T-helper 1 cell treated with Interleukin-12 subunit alpha and Interleukin-12 subunit beta and Interleukin-4 antibody, amounts not matched to agents 30 μg/mL and 1 μg/mL, for 36 hours (primary cell): ENCODE measurements at regions not wholly inside any gene's neighbourhood (a gene's known extent, or its start where the extent isn't known, plus 50 kb on each side); places are given as distances from the start of the nearest gene placed in this dataset.
"Not testable (repeated sequence)": the region's sequence is repeated elsewhere in the genome, so short reads cannot be mapped to it uniquely, and the experiment has no call there.

ENCODE experiments used
- H3K27ac Mint-ChIP-seq: one replicate; pipeline ENCODE4 v1.8.0; 2021; ENCODE audit warnings: mild to moderate bottlenecking, mixed read lengths
- H3K27me3 Mint-ChIP-seq: one replicate; pipeline ENCODE4 v1.8.0; 2021; ENCODE audit warnings: low read depth, mixed read lengths
- H3K36me3 Mint-ChIP-seq: one replicate; pipeline ENCODE4 v1.8.0; 2021; ENCODE audit warnings: low read depth, mixed read lengths
- H3K4me1 Mint-ChIP-seq: one replicate; pipeline ENCODE4 v1.8.0; 2021; ENCODE audit warnings: low read depth, mixed read lengths
- H3K4me3 Mint-ChIP-seq: one replicate; pipeline ENCODE4 v1.8.0; 2021; ENCODE audit warnings: mild to moderate bottlenecking, moderate library complexity, mixed read lengths
- H3K9me3 Mint-ChIP-seq: one replicate; pipeline ENCODE4 v1.8.0; 2021; ENCODE audit warnings: mixed read lengths

GRCh38 chr12:46523863-46524770 is 151.5 kb upstream of the SLC38A2 start:
- H3K9me3 Mint-ChIP-seq: peaks cover 23% of the 10 kb centered on the region
- H3K4me1 Mint-ChIP-seq: peaks cover 48% of the 10 kb centered on the region
- H3K4me3 Mint-ChIP-seq: peak overlapping the region; percentile 78
- no peaks in the 10 kb centered on the region for H3K27me3 Mint-ChIP-seq
- peak overlapping the region; percentile 97 for H3K27ac Mint-ChIP-seq
- H3K36me3 Mint-ChIP-seq: peaks cover 27% of the 10 kb centered on the region

- peak overlapping the region; percentile 97 for H3K27ac Mint-ChIP-seq
- peaks cover 53% of the 10 kb centered on the region for H3K4me1 Mint-ChIP-seq
- peaks cover 19% of the 10 kb centered on the region for H3K9me3 Mint-ChIP-seq
- peak overlapping the region; percentile 78 for H3K4me3 Mint-ChIP-seq
- peaks cover 24% of the 10 kb centered on the region for H3K36me3 Mint-ChIP-seq
- no peaks in the 10 kb centered on the region for H3K27me3 Mint-ChIP-seq
These were observed 150.9 kb upstream of the SLC38A2 start for GRCh38 chr12:46523446-46523845.

- Mint-ChIP-seq H3K4me3 (no peak overlapping the region), H3K27ac (peak overlapping the region; percentile 53), H3K9me3 (peaks cover 7% of the 10 kb centered on the region), H3K27me3 (no peaks in the 10 kb centered on the region), H3K4me1 (peaks cover 64% of the 10 kb centered on the region), H3K36me3 (peaks cover 18% of the 10 kb centered on the region)
These were observed 149.5 kb upstream of the SLC38A2 start for GRCh38 chr12:46522071-46522470.

GRCh38 chr12:46521145-46521544 is 148.6 kb upstream of the SLC38A2 start:
- Mint-ChIP-seq H3K9me3 (peaks cover 5% of the 10 kb centered on the region), H3K36me3 (peaks cover 18% of the 10 kb centered on the region), H3K4me3 (no peak overlapping the region), H3K27me3 (no peaks in the 10 kb centered on the region), H3K4me1 (peaks cover 65% of the 10 kb centered on the region), H3K27ac (peak overlapping the region; percentile 2)

GRCh38 chr12:46519407-46519806 is 146.8 kb upstream of the SLC38A2 start:
- Mint-ChIP-seq H3K27me3 (no peaks in the 10 kb centered on the region), H3K36me3 (peaks cover 23% of the 10 kb centered on the region), H3K9me3 (peaks cover 11% of the 10 kb centered on the region), H3K4me3 (peak overlapping the region; percentile 45), H3K27ac (peak overlapping the region; percentile 86), H3K4me1 (peaks cover 71% of the 10 kb centered on the region)

GRCh38 chr12:46518729-46519128 is 146.2 kb upstream of the SLC38A2 start:
- Mint-ChIP-seq H3K4me3 (no peak overlapping the region), H3K4me1 (peaks cover 71% of the 10 kb centered on the region), H3K27ac (peak overlapping the region; percentile 43), H3K27me3 (no peaks in the 10 kb centered on the region), H3K36me3 (peaks cover 24% of the 10 kb centered on the region), H3K9me3 (peaks cover 12% of the 10 kb centered on the region)

- H3K4me3 Mint-ChIP-seq: peak overlapping the region; percentile 77
- H3K4me1 Mint-ChIP-seq: peaks cover 70% of the 10 kb centered on the region
- no peaks in the 10 kb centered on the region for H3K27me3 Mint-ChIP-seq
- H3K9me3 Mint-ChIP-seq: peaks cover 18% of the 10 kb centered on the region
- peaks cover 29% of the 10 kb centered on the region for H3K36me3 Mint-ChIP-seq
- H3K27ac Mint-ChIP-seq: peak overlapping the region; percentile 99
These were observed 145.6 kb upstream of the SLC38A2 start for GRCh38 chr12:46518169-46518568.

GRCh38 chr12:46517579-46517962 is 145.0 kb upstream of the SLC38A2 start:
- Mint-ChIP-seq H3K36me3 (peaks cover 34% of the 10 kb centered on the region), H3K27ac (peak overlapping the region; percentile 99), H3K4me1 (peaks cover 67% of the 10 kb centered on the region), H3K9me3 (peaks cover 24% of the 10 kb centered on the region), H3K4me3 (peak overlapping the region; percentile 77), H3K27me3 (no peaks in the 10 kb centered on the region)

GRCh38 chr12:46516933-46517578 is 144.5 kb upstream of the SLC38A2 start:
- H3K4me1 Mint-ChIP-seq: peaks cover 61% of the 10 kb centered on the region
- H3K27me3 Mint-ChIP-seq: no peaks in the 10 kb centered on the region
- H3K36me3 Mint-ChIP-seq: peaks cover 35% of the 10 kb centered on the region
- H3K27ac Mint-ChIP-seq: peak overlapping the region; percentile 99
- H3K9me3 Mint-ChIP-seq: peaks cover 25% of the 10 kb centered on the region
- peak overlapping the region; percentile 77 for H3K4me3 Mint-ChIP-seq

- peaks cover 38% of the 10 kb centered on the region for H3K36me3 Mint-ChIP-seq
These were observed 143.8 kb upstream of the SLC38A2 start for GRCh38 chr12:46516238-46516932.

GRCh38 chr12:46515829-46516228 is 143.3 kb upstream of the SLC38A2 start:
- H3K4me3 Mint-ChIP-seq: no peak overlapping the region
- H3K9me3 Mint-ChIP-seq: peaks cover 33% of the 10 kb centered on the region
- H3K4me1 Mint-ChIP-seq: peaks cover 49% of the 10 kb centered on the region
- H3K36me3 Mint-ChIP-seq: peaks cover 41% of the 10 kb centered on the region
- no peak overlapping the region for H3K27ac Mint-ChIP-seq
- no peaks in the 10 kb centered on the region for H3K27me3 Mint-ChIP-seq

More at GRCh38 chr12:46516238-46516932, 143.8 kb upstream of the SLC38A2 start:
- H3K4me3 Mint-ChIP-seq: no peak overlapping the region
- H3K27ac Mint-ChIP-seq: peak overlapping the region; percentile 99
- H3K27me3 Mint-ChIP-seq: no peaks in the 10 kb centered on the region
- H3K4me1 Mint-ChIP-seq: peaks cover 55% of the 10 kb centered on the region
- H3K9me3 Mint-ChIP-seq: peaks cover 29% of the 10 kb centered on the region

- peaks cover 42% of the 10 kb centered on the region for H3K9me3 Mint-ChIP-seq
- H3K27ac Mint-ChIP-seq: no peak overlapping the region
- H3K4me3 Mint-ChIP-seq: no peak overlapping the region
- H3K36me3 Mint-ChIP-seq: peaks cover 45% of the 10 kb centered on the region
- H3K4me1 Mint-ChIP-seq: peaks cover 44% of the 10 kb centered on the region
- H3K27me3 Mint-ChIP-seq: no peaks in the 10 kb centered on the region
These were observed 142.3 kb upstream of the SLC38A2 start for GRCh38 chr12:46514886-46515285.

GRCh38 chr12:46510257-46510656 is 137.7 kb upstream of the SLC38A2 start:
- Mint-ChIP-seq H3K9me3 (peaks cover 77% of the 10 kb centered on the region), H3K4me1 (peaks cover 24% of the 10 kb centered on the region), H3K36me3 (peaks cover 56% of the 10 kb centered on the region)
- not testable (repeated sequence) for H3K4me3 Mint-ChIP-seq, H3K27ac Mint-ChIP-seq, H3K27me3 Mint-ChIP-seq

GRCh38 chr12:46509135-46509534 is 136.6 kb upstream of the SLC38A2 start:
- no peak overlapping the region for H3K4me3 Mint-ChIP-seq
- no peaks in the 10 kb centered on the region for H3K27me3 Mint-ChIP-seq
- H3K27ac Mint-ChIP-seq: no peak overlapping the region
- H3K9me3 Mint-ChIP-seq: peaks cover 77% of the 10 kb centered on the region
- peaks cover 14% of the 10 kb centered on the region for H3K4me1 Mint-ChIP-seq
- peaks cover 56% of the 10 kb centered on the region for H3K36me3 Mint-ChIP-seq
